Common myeloid progenitor, CD34-positive (primary cell): ENCODE measurements at regions not wholly inside any gene's neighbourhood (a gene's known extent, or its start where the extent isn't known, plus 50 kb on each side); places are given as distances from the start of the nearest gene placed in this dataset.

Experiments
- CTCF ChIA-PET: fragments of 350-600 bp; sonication (Branson Sonifier 250); formaldehyde crosslinking; loops from one replicate; lab custom pipeline; 2021; ENCODE audit warnings: antibody characterized with exemption; lab: Charles Lee
- POLR2A ChIA-PET: fragments of 350-600 bp; sonication (Branson Sonifier 250); formaldehyde crosslinking; loops from one replicate; lab custom pipeline; 2021; ENCODE audit warnings: antibody characterized with exemption; lab: Charles Lee
- DNase-seq, 3 donors: peaks; one replicate each; pipeline versions ENCODE4 v3.0.0 to v3.0.0-alpha.2; 2013
- H3K27ac ChIP-seq, 2 experiments: 1 replicate in 1 of 2; 2 replicates in 1 of 2; pipeline ENCODE4 v1.7.0; 2013; ENCODE audit warnings: inconsistent platforms in 2 of 2, low read length in 2 of 2, mild to moderate bottlenecking in 2 of 2, low read depth in 1 of 2, moderate library complexity in 1 of 2; ENCODE audit not compliant: severe bottlenecking in 2 of 2, insufficient read depth in 1 of 2, poor library complexity in 1 of 2
- H3K27me3 ChIP-seq, 5 experiments: replicated peaks in 2 of 5; 1 replicate in 3 of 5; 2 replicates in 2 of 5; pipeline versions ENCODE4 v1.6.1 to v1.7.0; 2013; ENCODE audit warnings: low read length in 4 of 5, mild to moderate bottlenecking in 2 of 5, moderate library complexity in 2 of 5, inconsistent platforms in 1 of 5; ENCODE audit not compliant: insufficient read depth in 5 of 5, control insufficient read depth in 4 of 5
- H3K36me3 ChIP-seq, 4 experiments: 1 replicate in 2 of 4; 2 replicates in 2 of 4; pipeline versions ENCODE4 v1.6.1 to v1.7.0; 2013; ENCODE audit warnings: low read length in 3 of 4, control low read depth in 1 of 4, mild to moderate bottlenecking in 1 of 4; ENCODE audit not compliant: control insufficient read depth in 4 of 4, insufficient read depth in 4 of 4
- H3K4me1 ChIP-seq, 4 experiments: 1 replicate in 3 of 4; 2 replicates in 1 of 4; pipeline versions ENCODE4 v1.6.1 to v1.7.1; 2013; ENCODE audit warnings: low read length in 3 of 4, mild to moderate bottlenecking in 3 of 4, control low read depth in 1 of 4, inconsistent platforms in 1 of 4, moderate library complexity in 1 of 4; ENCODE audit not compliant: control insufficient read depth in 4 of 4, insufficient read depth in 4 of 4; ENCODE audit errors: control extremely low read depth in 1 of 4
- H3K4me3 ChIP-seq, 7 experiments: 1 replicate in 4 of 7; 2 replicates in 3 of 7; pipeline versions ENCODE4 v1.5.1 to v1.7.0; 2013; ENCODE audit warnings: mild to moderate bottlenecking in 7 of 7, low read length in 6 of 7, moderate library complexity in 6 of 7, inconsistent platforms in 2 of 7, low read depth in 2 of 7, control low read depth in 1 of 7; ENCODE audit not compliant: insufficient read depth in 4 of 7, control insufficient read depth in 1 of 7; ENCODE audit errors: extremely low read depth in 1 of 7
- H3K9me3 ChIP-seq, 5 experiments: 1 replicate in 4 of 5; 2 replicates in 1 of 5; pipeline versions ENCODE4 v1.6.1 to v1.7.1; 2013; ENCODE audit warnings: low read length in 4 of 5, mild to moderate bottlenecking in 2 of 5, inconsistent platforms in 1 of 5, low read depth in 1 of 5, moderate library complexity in 1 of 5; ENCODE audit not compliant: control insufficient read depth in 4 of 5, insufficient read depth in 2 of 5; ENCODE audit errors: control extremely low read depth in 1 of 5
- WGBS: methylation state at CpG from one replicate; pipeline ENCODE4 v1.1.5; 2013; ENCODE audit not compliant: insufficient coverage; 5-methylcytosine and 5-hydroxymethylcytosine counted together

DNA sequence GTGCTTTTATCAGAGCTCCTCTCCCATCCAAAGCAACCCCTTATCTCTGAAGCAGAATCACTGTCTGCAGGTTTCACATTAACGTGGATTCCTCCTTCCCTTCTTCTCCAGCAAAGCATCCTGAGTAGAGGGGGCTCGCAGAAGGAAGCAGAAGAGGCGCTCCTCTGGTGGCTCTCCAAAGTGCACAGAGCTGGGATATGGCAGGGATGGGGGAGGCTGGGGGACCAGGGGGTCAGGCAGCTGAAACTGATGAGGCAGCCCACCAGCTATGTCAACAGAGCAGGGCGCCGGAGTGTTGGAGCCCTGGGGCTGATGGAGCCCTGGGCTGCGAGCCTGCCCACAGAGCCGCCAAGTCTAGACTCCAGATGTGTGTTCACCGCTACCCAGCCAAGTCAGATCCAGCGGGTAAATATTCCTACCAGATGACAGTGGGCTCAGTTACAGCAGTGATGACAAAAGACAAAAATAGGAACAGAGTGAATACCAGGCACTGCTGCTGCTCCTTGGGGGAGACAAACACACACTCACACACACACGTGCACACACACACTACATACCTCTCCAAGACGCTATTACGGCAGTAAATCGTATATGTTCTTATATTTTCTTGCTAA is 678.3 kb upstream of the ID2 start:
- H3K36me3 ChIP-seq, result no peaks in the 10 kb centered on the region
- no peak overlapping the region for H3K4me3 ChIP-seq
- ChIA-PET CTCF (no interaction called here), POLR2A (no interaction called here)
- no peaks in the 10 kb centered on the region for H3K27me3 ChIP-seq
- H3K9me3 ChIP-seq, result no peaks in the 10 kb centered on the region
- 86% methylated on average over 6 of the region's 13 CpGs for WGBS
- no peak overlapping the region for H3K27ac ChIP-seq
- DNase-seq, result peak in 2 of 3 donors; percentile 46 to 58
- peaks cover 0 to 14% (median 3%) of the 10 kb centered on the region in 4 experiments for H3K4me1 ChIP-seq

DNA sequence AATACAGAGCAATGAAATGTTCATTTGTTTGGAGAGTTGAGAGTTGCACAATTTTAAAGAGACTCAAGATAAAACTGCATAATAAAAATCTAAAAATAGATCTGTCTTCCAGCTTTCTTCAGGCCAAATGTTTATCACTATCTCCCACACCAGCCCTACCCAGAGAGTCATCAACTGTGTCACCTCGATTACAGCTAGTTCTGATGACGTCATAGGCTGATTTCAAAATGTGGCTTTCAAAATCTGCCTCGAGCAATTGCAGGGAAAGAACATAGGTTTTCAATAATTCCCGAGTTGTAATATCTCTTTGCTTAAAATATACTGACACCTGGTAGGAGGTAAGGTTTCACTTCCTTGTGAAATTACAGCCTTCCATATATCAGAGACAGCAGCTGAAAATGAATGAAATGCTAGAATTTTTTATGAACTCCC is 677.6 kb upstream of the ID2 start:
- Histone ChIP-seq H3K4me1 (peaks cover 0 to 14% (median 3%) of the 10 kb centered on the region in 4 experiments), H3K27me3 (no peaks in the 10 kb centered on the region), H3K36me3 (no peaks in the 10 kb centered on the region), H3K27ac (no peak overlapping the region), H3K4me3 (no peak overlapping the region), H3K9me3 (no peaks in the 10 kb centered on the region)
- ChIA-PET POLR2A (interaction anchor here (0.5 kb wide), 1 partner anchor 89 kb away, joined by 3 read pairs; no protein-coding TSS in a partner anchor), CTCF (interaction anchor here (1.0 kb wide), 1 partner anchor 21 kb away, joined by 3 read pairs; no protein-coding TSS in a partner anchor)
- 16% methylated on average over 3 of the region's 4 CpGs for WGBS
- peak; percentile 73 to 86 (median 81) for DNase-seq

DNA sequence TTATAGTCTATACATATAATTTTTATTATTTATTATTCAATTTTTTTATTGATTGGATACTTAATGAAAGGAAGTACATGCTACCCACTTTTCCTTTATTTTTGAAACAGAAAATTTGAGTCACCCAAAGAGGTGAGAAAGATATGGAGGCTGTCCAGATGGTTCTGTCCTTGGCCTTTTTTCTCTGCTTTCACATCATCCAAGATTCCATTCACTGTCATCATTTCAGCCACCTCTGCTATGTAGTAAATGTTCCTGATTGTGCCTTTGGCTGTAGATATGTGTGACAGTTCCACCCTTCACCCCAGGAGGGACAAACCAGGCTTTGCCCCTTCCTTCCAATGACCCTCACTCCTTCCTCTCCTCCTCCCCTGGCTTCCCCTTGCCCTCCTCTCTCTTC is 675.7 kb upstream of the ID2 start:
- ChIA-PET POLR2A (no interaction called here), CTCF (interaction anchor here (0.9 to 1.2 kb wide), 2 partner anchors 17 to 43 kb away, joined by 3 read pairs; no protein-coding TSS in a partner anchor)
- no peaks in the 10 kb centered on the region for H3K9me3 ChIP-seq
- no peak overlapping the region for H3K4me3 ChIP-seq
- H3K27ac ChIP-seq, result no peak overlapping the region
- no peaks in the 10 kb centered on the region for H3K36me3 ChIP-seq
- peaks cover 0 to 14% (median 3%) of the 10 kb centered on the region in 4 experiments for H3K4me1 ChIP-seq
- no peak for DNase-seq
- no peaks in the 10 kb centered on the region for H3K27me3 ChIP-seq

DNA sequence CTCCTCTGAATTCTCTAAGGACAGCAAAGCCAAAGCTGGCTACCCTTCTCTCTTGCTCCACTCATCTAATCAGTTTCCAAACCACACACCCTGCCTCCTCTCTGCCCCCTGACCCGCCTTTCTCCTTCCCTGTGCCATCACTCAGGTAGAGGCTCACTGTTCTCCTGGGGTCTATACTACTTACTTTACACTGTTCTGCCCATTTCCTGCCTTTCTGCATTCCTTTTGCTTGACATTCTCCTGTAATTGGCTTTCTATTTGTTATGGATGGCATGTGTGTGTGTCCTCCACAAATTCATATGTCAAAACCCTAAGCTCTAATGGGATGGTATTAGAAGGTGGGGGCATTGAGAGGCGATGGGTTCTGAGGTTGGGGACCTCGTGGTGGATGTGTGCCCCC is 675.2 kb upstream of the ID2 start:
- no peaks in the 10 kb centered on the region for H3K27me3 ChIP-seq
- H3K36me3 ChIP-seq, result no peaks in the 10 kb centered on the region
- no peak for DNase-seq
- POLR2A ChIA-PET, result no interaction called here
- H3K4me3 ChIP-seq, result no peak overlapping the region
- CTCF ChIA-PET, result interaction anchor here (1.2 kb wide), 1 partner anchor 43 kb away, joined by 3 read pairs; no protein-coding TSS in a partner anchor
- H3K27ac ChIP-seq, result no peak overlapping the region
- WGBS, result 93% methylated on average over 3 of the region's 3 CpGs
- peaks cover 0 to 14% (median 3%) of the 10 kb centered on the region in 4 experiments for H3K4me1 ChIP-seq
- no peaks in the 10 kb centered on the region for H3K9me3 ChIP-seq

DNA sequence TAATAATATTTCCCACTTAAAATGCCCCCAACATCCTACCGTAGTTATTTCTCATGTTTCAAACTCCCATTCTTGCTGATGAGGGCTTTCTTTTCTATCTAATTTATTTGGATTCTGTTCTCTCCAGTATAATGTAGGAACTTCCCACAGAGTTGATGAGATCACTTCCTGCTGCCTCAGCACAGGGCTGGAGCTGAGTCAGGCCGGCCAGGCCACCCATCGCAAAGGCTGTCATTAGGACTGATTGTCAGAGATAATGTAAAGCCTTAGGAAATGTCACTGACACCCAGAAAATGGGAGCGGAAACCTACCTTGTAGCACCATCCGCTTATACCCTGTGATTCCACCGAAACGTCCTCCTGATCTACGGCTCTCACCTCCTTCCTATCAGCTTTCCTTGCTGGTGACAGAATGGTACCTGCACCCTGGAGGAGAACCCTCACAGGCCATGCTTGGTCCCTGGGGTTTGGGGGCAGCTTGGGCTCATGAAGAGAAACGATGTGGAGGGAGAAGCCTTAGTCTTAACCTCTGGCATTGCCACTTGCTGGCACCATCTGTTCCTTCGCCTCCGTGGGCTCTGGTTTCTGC is 672.8 kb upstream of the ID2 start:
- no peaks in the 10 kb centered on the region for H3K9me3 ChIP-seq
- H3K27me3 ChIP-seq, result no peaks in the 10 kb centered on the region
- DNase-seq, result no peak
- CTCF ChIA-PET, result no interaction called here
- peaks cover 0 to 6% (median 0%) of the 10 kb centered on the region in 4 experiments for H3K4me1 ChIP-seq
- 95% methylated on average over 10 of the region's 11 CpGs for WGBS
- H3K27ac ChIP-seq, result no peak overlapping the region
- no peak overlapping the region for H3K4me3 ChIP-seq
- H3K36me3 ChIP-seq, result no peaks in the 10 kb centered on the region
- POLR2A ChIA-PET, result no interaction called here

DNA sequence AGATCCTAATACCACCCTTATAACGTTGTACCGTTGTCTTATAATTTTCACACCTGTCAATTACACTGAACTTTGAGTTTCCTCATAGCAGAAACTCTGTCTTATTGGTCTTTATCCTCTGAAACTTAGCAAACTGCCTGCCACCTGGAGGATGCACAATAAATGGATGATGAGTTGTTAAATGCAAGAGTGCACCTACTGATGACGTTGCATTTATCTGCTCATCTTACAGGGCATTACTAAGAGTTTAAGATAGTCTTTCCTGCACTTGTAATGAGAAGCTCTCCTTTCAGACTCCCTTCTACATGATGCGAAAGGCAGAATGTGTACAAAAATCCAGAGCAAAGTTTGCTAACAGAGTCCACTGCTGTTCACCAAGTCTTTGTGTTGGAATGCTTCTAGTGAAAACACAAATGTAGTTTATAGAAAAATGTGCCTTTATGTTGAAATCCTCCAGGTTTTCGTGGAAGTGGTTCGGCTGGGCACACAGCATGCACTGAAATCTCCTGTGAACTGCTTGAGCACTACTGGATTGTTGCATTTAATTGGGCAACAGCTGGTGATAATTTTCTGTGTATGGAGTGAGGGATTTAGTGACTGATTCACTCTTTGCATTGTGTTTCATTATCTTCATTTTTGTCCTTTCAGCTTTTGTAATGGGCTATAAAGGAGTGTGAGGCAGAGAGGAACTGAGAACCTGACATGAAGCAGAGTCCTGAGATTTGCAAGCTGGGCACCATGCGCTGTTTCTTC is 665.8 kb upstream of the ID2 start:
- H3K27me3 ChIP-seq, result no peaks in the 10 kb centered on the region
- no peaks in the 10 kb centered on the region for H3K36me3 ChIP-seq
- DNase-seq, result no peak
- CTCF ChIA-PET, result no interaction called here
- POLR2A ChIA-PET, result no interaction called here
- H3K4me1 ChIP-seq, result no peaks in the 10 kb centered on the region
- H3K27ac ChIP-seq, result no peak overlapping the region
- H3K4me3 ChIP-seq, result no peak overlapping the region
- no peaks in the 10 kb centered on the region for H3K9me3 ChIP-seq
- WGBS, result 100% methylated on average over 3 of the region's 7 CpGs

DNA sequence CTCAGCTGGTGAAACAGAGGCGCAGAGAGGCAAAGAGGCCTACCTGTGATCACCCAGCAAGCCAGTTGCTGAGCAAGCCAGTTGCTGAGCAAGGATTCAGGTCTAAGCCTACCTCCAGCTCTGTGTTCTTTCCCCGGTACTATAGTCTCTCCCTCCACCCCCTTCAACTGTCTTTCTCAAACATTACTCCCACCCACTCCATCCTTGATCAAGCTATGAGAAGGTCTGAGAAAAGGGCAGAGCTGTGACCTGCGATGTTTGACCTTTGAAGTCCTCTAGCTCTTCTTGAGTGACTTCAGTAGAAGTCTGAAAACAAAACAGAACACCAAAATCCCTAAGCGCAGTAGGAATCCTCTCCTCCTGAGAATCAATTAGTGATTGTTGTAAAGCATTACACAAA is 665.2 kb upstream of the ID2 start:
- 100% methylated on average over 3 of the region's 4 CpGs for WGBS
- Histone ChIP-seq H3K4me1 (no peaks in the 10 kb centered on the region), H3K27ac (no peak overlapping the region), H3K36me3 (no peaks in the 10 kb centered on the region), H3K27me3 (no peaks in the 10 kb centered on the region), H3K4me3 (no peak overlapping the region), H3K9me3 (no peaks in the 10 kb centered on the region)
- POLR2A ChIA-PET, result no interaction called here
- CTCF ChIA-PET, result no interaction called here
- DNase-seq, result no peak
